Keratinocyte (primary cell): ENCODE measurements at regions not wholly inside any gene's neighbourhood (a gene's known extent, or its start where the extent isn't known, plus 50 kb on each side); places are given as distances from the start of the nearest gene placed in this dataset.

Experiments used
- DNase-seq: peaks from one replicate; pipeline ENCODE4 v3.0.0-alpha.2; 2011; ENCODE audit warnings: low read depth, missing footprints, low spot score
- FAIRE-seq: peaks from 2 replicates; lab custom pipeline; 2011; peaks lifted over from hg19 to GRCh38; lab: Jason Lieb, UNC
- H2AFZ ChIP-seq: 2 replicates; pipeline ENCODE4 v1.6.0; 2012; ENCODE audit warnings: low read length, control low read depth, inconsistent platforms; ENCODE audit not compliant: control insufficient read depth
- H3K27ac ChIP-seq: 2 replicates; pipeline ENCODE4 v1.5.1; 2011; ENCODE audit warnings: low read length; ENCODE audit not compliant: control insufficient read depth, insufficient read depth
- H3K27me3 ChIP-seq: 3 replicates; pipeline ENCODE4 v1.6.0; 2011; ENCODE audit warnings: low read length; ENCODE audit not compliant: control insufficient read depth, insufficient read depth; ENCODE audit errors: extremely low read depth
- H3K36me3 ChIP-seq, 2 experiments: 2 replicates in 1 of 2; 3 replicates in 1 of 2; pipeline ENCODE4 v1.5.1; 2011; ENCODE audit warnings: low read length in 2 of 2, mild to moderate bottlenecking in 1 of 2; ENCODE audit not compliant: control insufficient read depth in 2 of 2, insufficient read depth in 2 of 2; ENCODE audit errors: extremely low read depth in 1 of 2
- H3K4me1 ChIP-seq: 3 replicates; pipeline ENCODE4 v1.5.1; 2011; ENCODE audit warnings: low read length; ENCODE audit not compliant: control insufficient read depth, insufficient read depth; ENCODE audit errors: extremely low read depth
- H3K4me2 ChIP-seq: 3 replicates; pipeline ENCODE4 v1.6.0; 2011; ENCODE audit warnings: low read depth, low read length; ENCODE audit not compliant: control insufficient read depth, insufficient read depth; ENCODE audit errors: extremely low read depth
- H3K4me3 ChIP-seq, 3 experiments: fragments of 200-600 bp in 1 of 3; sonication (generic) in 1 of 3; 2 replicates in 2 of 3; 3 replicates in 1 of 3; pipeline ENCODE4 v1.5.1; 2011 to 2016; ENCODE audit warnings: low read length in 3 of 3, mild to moderate bottlenecking in 3 of 3, control low read depth in 2 of 3, inconsistent platforms in 1 of 3, low read depth in 1 of 3, mixed read lengths in 1 of 3, mixed run types in 1 of 3, moderate library complexity in 1 of 3; ENCODE audit not compliant: control insufficient read depth in 2 of 3, insufficient read depth in 2 of 3; ENCODE audit errors: extremely low read depth in 1 of 3
- H3K79me2 ChIP-seq: 2 replicates; pipeline ENCODE4 v1.6.0; 2012; ENCODE audit warnings: low read length; ENCODE audit not compliant: control insufficient read depth, insufficient read depth
- H3K9ac ChIP-seq: 3 replicates; pipeline ENCODE4 v1.6.0; 2011; ENCODE audit warnings: low read length; ENCODE audit not compliant: control insufficient read depth, insufficient read depth; ENCODE audit errors: extremely low read depth
- H3K9me1 ChIP-seq: 3 replicates; pipeline ENCODE4 v1.6.0; 2011; ENCODE audit warnings: low read length; ENCODE audit not compliant: control insufficient read depth, insufficient read depth; ENCODE audit errors: extremely low read depth
- H3K9me3 ChIP-seq: 2 replicates; pipeline ENCODE4 v1.5.1; 2012; ENCODE audit warnings: low read depth, low read length; ENCODE audit not compliant: control insufficient read depth
- H4K20me1 ChIP-seq: 3 replicates; pipeline ENCODE4 v1.6.0; 2011; ENCODE audit warnings: low read length; ENCODE audit not compliant: control insufficient read depth, insufficient read depth; ENCODE audit errors: extremely low read depth
- EZH2 ChIP-seq: IDR thresholded peaks from one replicate; pipeline ENCODE4 v1.6.1; 2012; ENCODE audit warnings: inconsistent platforms, mild to moderate bottlenecking, low read length, moderate library complexity
- dilution Hi-C: fragments of 300-500 bp; cut with MboI; formaldehyde crosslinking; loops from one replicate; pipeline ENCODE4 v1.7.0; 2020; ENCODE audit warnings: low sequenced_read_pairs; ENCODE audit not compliant: extremely low pct_ligation_motif_present
- TF ChIP-seq, protein P1 (sequence below), 3 experiments: IDR thresholded peaks in 1 of 3; conservative IDR thresholded peaks in 1 of 3; optimal IDR thresholded peaks in 1 of 3; 2 replicates in 2 of 3; 3 replicates in 1 of 3; pipeline versions ENCODE3 to v1.5.1; 2011; ENCODE audit warnings: low read length in 3 of 3, mild to moderate bottlenecking in 3 of 3, moderate library complexity in 2 of 3, control low read depth in 1 of 3, inconsistent platforms in 1 of 3; ENCODE audit not compliant: insufficient read depth in 2 of 3; ENCODE audit errors: extremely low read depth in 1 of 3

DNA sequence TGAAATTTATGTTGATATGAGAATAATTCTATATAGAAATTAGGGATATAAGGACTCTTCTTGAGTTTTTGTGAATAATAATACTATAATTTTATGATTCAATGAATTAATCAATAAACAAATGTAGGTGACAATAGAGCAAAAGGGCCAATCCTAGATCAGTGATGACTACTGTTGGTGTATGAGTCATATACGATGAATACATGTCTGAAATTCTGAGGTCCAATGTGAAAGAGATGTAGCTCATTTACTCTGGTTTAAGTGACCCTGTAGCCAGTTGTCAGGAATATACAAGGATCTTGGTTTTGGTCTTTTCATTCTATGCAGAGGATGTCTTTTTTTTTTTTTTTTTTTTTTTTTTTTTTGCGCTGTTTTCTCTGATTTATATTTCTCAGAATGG, 72.1 kb upstream of the RTL1 start:
- Histone ChIP-seq H3K36me3 (no peaks in the 10 kb centered on the region), H4K20me1 (no peaks in the 10 kb centered on the region), H3K4me2 (no peak overlapping the region), H3K79me2 (no peaks in the 10 kb centered on the region), H3K9me1 (no peaks in the 10 kb centered on the region), H3K27ac (no peak overlapping the region), H3K27me3 (no peaks in the 10 kb centered on the region), H3K4me1 (no peaks in the 10 kb centered on the region), H3K9ac (no peak overlapping the region), H3K4me3 (no peak overlapping the region), H2AFZ (no peak overlapping the region), H3K9me3 (no peaks in the 10 kb centered on the region)
- dilution Hi-C loops, result no loop called here
- DNase-seq (no peak), FAIRE-seq (no peak)
- TF ChIP-seq, protein P1, sequence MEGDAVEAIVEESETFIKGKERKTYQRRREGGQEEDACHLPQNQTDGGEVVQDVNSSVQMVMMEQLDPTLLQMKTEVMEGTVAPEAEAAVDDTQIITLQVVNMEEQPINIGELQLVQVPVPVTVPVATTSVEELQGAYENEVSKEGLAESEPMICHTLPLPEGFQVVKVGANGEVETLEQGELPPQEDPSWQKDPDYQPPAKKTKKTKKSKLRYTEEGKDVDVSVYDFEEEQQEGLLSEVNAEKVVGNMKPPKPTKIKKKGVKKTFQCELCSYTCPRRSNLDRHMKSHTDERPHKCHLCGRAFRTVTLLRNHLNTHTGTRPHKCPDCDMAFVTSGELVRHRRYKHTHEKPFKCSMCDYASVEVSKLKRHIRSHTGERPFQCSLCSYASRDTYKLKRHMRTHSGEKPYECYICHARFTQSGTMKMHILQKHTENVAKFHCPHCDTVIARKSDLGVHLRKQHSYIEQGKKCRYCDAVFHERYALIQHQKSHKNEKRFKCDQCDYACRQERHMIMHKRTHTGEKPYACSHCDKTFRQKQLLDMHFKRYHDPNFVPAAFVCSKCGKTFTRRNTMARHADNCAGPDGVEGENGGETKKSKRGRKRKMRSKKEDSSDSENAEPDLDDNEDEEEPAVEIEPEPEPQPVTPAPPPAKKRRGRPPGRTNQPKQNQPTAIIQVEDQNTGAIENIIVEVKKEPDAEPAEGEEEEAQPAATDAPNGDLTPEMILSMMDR (optimal IDR thresholded peaks at IDR 0.05 in 1 of 3, IDR thresholded peaks at IDR 0.05 in 1 of 3, conservative IDR thresholded peaks at IDR 0.05 in 1 of 3; ENCODE audit: extremely low read depth in 1 of 3, insufficient read depth in 2 of 3, low read length in 3 of 3), result no peak
- no peak for TF ChIP-seq EZH2

DNA sequence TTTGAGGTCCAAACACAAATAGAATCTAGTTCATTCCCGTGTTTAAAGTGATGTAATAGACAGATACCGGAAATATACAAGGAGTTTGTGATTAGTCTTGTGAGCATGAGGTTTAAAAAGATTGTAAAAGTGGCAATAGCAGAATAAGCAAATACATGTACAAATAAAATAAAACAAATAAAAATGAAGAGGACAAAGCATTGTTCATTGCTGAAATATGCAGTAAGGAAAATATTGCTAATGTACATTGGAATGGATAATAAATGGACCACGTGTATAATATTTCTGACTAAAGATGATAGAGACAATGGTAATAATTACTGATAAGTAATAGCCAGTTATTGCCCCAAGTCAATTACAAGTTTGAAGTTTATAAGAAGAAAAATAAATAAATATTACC, 75.6 kb upstream of the RTL1 start:
- H3K4me2 ChIP-seq, result no peak overlapping the region
- H3K79me2 ChIP-seq, result no peaks in the 10 kb centered on the region
- H2AFZ ChIP-seq, result no peak overlapping the region
- no peaks in the 10 kb centered on the region for H3K27me3 ChIP-seq
- no peaks in the 10 kb centered on the region for H3K9me3 ChIP-seq
- H3K4me3 ChIP-seq, result no peak overlapping the region
- FAIRE-seq, result no peak
- no peaks in the 10 kb centered on the region for H3K36me3 ChIP-seq
- H3K4me1 ChIP-seq, result no peaks in the 10 kb centered on the region
- TF ChIP-seq EZH2, result no peak
- TF ChIP-seq, protein P1 (optimal IDR thresholded peaks at IDR 0.05 in 1 of 3, IDR thresholded peaks at IDR 0.05 in 1 of 3, conservative IDR thresholded peaks at IDR 0.05 in 1 of 3; ENCODE audit: extremely low read depth in 1 of 3, insufficient read depth in 2 of 3, low read length in 3 of 3), result no peak
- DNase-seq, result no peak
- H3K27ac ChIP-seq, result no peak overlapping the region
- no peak overlapping the region for H3K9ac ChIP-seq
- dilution Hi-C loops, result no loop called here
- H4K20me1 ChIP-seq, result no peaks in the 10 kb centered on the region
- no peaks in the 10 kb centered on the region for H3K9me1 ChIP-seq
